ENCODE measurements at regions not wholly inside any gene's neighbourhood (a gene's known extent, or its start where the extent isn't known, plus 50 kb on each side); places are given as distances from the start of the nearest gene placed in this dataset.
"Not testable (repeated sequence)": the region's sequence is repeated elsewhere in the genome, so short reads cannot be mapped to it uniquely, and the experiment has no call there.

DNA sequence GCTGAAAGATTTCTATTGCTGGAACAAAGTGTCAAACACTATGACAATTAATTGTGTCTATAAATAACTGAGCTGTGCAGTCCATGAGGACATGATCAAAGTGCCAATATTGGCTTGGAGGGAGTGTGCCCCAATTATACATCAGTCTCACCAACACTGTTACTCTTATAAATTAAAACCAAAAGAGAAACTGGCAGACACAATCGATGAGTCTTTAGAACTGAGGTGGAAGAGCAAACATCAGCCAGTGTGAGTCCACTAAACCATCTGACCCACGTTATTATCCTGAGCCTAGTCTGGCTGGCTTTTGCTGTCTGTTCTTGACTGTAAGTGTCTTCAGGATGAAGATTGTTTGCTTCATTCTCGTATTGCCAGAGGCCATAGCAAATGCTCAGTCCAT lies 98.9 kb downstream of the OLIG3 start:
- no peak for DNase-seq

- DNase-seq = no peak
Observed at GRCh38 chr6:137391061-137391814, 103.0 kb downstream of the OLIG3 start.

GRCh38 chr6:137390334-137390733 lies 103.9 kb downstream of the OLIG3 start:
- DNase-seq = peak; percentile 8

DNA sequence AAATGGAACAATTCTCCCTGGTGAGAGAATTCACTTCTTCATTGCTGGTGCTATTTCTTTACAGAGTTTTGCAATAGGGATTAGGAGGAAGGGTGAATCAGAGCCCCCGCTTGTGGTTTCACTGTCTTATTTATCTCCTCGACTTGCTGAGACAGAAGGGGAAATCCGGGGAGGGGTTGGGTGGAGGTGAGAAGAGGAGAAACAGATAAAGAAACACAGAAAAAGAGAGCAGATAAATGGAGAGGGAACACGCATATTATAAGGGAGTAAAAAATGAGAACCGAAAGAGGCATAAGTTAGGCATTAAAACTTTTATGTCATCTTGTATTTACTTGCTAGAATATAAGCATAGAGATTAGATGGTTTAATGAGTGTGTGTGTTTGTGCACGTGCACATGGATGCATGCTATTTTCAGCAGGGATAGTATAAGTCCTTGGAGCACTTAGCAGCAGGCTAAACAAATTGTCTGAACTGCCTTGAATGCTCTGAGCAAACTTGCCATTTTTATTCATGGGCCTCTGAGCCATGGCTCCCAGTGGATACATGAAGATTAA lies 105.0 kb downstream of the OLIG3 start:
- DNase-seq = peak; percentile 92

DNA sequence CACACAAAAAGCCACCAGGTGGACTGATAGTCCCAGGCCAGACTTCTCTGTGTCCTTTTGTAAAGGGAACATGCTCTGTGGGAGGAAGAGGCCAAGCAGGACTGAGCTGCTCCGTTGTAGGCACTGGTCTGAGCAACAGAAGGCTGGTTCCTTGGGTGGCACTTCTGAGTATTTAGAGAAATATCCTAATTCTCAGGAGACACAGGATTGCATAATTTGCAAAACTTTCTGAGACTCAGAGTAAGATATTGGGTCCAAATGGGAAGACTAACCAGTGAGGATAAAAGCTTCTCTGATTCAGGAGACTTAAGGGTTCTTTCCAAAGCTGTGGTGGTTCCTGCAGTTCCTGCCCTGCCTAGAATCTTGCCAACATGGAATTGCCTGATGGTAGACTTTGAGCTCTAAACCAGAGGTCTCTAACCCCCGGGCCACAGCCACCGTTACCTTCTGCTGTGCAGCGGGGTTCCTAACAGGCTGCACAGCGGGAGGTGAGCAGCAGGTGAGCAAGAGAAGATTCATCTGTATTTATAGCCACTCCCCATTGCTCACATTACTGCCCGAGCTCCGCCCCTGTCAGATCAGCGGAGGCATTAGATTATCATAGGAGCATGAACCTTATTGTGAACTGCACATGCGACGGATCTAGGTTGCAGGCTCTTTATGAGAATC lies 107.0 kb downstream of the OLIG3 start:
- no peak for DNase-seq

- not testable (repeated sequence) for DNase-seq
Observed at GRCh38 chr6:137383287-137383686, 110.9 kb downstream of the OLIG3 start.

GRCh38 chr6:137378090-137378369 lies 116.2 kb downstream of the OLIG3 start:
- no peak for DNase-seq

DNA sequence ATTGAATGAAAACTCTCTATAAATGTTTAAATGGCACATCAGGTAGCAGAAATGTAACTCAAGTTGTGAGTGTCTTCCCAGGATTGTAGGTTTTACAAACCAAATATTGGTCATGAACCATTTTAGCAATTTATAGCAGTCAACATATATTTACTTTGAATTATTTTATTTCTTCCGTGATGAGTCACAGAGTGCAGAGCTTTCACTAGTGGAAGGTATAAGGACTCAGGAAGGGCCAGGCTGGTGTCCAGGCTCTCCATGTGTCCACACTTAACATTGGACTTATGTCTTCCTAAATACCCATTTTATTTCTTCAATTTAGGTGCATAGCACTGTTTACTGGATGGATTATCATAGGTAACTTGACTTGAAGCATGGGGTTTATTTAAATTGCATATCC lies 120.9 kb downstream of the OLIG3 start:
- no peak for DNase-seq

DNA sequence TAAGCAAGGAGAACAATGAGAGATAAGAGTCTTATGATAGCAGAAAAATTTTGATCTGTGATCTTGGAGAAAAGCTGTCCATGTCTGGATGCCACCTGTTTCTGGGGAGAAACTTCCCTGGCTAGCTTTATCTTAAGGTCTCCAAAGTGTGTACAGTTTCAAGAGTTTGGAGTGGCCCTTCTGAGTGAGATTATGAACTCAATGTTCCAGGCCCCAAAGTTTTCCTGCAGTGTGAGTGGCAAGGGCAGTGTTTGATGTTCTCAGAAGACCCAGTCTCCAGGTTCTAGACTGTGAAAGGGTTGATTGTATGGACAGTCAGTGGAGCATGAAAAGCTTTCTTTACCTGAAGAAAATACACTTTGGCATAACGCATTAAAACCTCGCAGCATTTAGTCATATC lies 121.7 kb downstream of the OLIG3 start:
- no peak for DNase-seq

DNA sequence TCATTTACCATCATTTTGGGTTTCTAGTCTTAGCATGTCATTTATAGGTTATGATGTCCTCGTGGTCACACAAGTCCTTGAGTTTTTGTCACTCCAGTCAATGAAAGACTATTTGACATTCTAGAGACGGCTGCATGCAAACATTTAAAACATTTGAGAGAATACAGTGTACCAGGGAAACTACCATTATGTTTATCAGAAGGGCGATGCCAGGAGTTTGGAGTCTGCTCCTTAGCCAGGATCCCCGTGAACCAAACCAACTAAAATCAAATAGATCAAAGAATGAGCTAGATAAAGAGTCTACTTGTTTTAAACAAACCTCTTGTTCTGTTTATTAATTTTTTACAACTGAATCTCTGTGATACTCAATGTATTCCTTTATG lies 122.6 kb downstream of the OLIG3 start:
- no peak for DNase-seq

DNA sequence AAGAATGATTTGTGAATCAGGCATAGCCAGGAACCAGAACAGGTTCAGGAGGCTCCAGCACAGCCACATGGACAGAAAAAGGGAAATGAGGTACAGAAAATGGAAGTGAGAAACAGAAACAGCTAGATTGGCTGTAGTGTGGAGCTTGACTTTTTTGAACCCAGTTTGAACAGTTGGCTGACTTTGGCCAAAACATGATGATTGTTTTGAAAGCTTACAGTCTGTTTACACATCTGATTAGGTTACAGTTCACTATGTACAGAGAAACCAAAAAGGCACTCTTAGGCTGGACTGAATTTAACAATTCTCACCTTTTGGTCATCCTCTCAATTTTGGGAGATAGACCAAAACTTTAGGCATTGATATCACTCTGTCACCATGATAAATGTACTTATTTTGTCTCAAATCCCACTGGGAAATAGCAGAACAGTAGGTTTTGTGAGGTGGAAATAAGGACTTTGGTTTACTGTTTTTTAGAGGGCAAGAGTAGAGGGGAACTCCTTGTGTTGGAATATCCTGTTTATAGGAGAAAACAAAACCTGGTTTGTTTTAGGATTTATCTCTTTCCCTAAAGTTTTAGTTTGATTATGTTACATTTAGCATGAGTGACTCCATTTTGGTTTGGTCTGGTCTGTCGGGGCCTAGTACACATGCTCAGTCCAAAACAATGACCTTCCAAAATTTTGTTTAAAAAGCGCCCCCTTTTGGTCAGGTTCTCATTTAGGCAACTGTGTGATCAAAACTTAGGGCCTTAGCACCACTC lies 123.1 kb downstream of the OLIG3 start:
- DNase-seq = no peak

- no peak for DNase-seq
Observed at GRCh38 chr6:137369136-137369535, 125.1 kb downstream of the OLIG3 start.

DNA sequence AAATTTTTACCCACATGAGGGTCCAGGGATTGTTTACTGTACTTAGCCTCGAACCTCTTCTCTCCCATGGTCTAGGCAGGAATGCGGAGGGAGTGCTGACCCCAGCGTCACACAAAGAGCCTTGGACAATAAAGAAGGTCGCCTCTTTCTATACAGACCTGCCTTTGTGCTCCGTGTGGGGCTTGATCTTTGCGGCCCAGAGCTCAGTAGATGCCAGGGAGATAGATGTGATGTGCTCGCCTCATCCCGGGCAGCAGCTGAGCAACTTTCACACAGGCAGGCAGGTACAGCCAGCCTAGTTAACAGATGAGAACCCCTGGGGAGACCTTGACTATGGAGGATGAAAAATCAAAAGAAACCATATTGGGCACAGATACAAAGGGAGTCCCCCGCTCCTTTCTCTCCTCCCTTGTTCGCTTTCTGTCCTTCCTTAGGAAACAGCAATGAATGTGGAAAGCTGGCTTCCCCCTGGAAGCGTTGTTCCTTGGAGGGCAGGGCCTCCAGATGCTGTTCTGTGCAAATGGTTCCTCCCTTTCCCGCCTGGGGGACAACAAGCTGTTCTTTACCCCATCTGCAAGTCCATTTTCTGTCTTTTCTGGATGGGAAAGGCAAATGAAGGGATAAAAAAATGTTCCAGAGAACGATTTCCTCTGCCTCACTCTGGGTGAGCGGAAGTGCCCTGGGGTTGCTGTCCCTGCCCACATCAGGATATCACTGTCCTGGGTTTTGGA lies 128.3 kb downstream of the OLIG3 start:
- DNase-seq = no peak

DNA sequence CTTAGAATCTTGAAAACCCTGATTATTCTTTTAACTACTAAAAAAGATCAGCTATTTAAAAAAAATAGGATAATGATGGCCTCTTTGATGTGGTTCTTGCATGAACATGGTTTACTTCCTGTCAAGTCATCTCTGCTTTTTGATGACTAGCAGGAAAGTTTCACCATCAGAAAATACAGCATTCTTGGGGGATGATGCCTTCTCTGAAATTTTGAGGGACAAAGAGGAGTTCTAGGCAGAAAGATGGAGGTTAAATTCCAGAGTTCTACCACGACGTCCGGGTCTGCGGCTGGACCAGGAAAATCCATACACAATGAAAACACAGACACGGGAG lies 130.4 kb downstream of the OLIG3 start:
- DNase-seq = peak; percentile 73

- DNase-seq = no peak
Observed at GRCh38 chr6:137362878-137363804, 131.1 kb downstream of the OLIG3 start.

- DNase-seq = no peak
Observed at GRCh38 chr6:137361701-137362100, 132.5 kb downstream of the OLIG3 start.

DNA sequence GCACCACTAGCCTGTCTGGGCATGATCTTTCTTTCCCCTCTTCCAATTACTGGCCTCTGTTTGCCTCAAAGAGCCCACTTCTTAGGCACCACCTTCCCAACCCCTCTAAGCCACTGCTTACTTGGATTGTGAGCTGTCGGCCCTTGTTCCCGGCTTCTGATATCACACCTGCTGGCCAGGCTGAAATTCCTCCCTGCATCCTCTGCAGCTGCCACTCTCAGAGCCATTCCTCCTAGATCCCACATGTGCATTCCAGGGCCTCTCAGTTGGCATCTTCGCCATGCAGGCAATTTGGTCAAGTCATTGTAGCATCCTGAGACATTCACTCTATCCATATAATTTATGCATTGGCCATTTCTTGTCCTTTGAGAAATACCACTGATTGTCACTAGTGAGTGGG lies 135.9 kb downstream of the OLIG3 start:
- DNase-seq = no peak

DNA sequence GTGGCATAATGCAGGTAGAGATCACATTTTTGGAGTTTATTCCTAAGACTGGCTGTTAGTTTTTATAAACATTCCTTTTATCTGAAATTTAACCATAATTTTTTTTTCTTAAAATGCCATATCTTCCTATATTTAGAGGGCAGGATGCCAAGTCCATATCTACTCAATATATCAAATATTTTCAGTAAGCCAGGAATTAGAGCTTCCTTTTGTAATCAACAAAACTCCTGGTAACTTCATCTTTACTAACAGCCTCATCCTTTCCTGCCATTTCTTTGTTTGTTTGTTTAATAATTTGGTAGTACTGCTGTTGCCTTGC lies 136.3 kb downstream of the OLIG3 start:
- no peak for DNase-seq

DNA sequence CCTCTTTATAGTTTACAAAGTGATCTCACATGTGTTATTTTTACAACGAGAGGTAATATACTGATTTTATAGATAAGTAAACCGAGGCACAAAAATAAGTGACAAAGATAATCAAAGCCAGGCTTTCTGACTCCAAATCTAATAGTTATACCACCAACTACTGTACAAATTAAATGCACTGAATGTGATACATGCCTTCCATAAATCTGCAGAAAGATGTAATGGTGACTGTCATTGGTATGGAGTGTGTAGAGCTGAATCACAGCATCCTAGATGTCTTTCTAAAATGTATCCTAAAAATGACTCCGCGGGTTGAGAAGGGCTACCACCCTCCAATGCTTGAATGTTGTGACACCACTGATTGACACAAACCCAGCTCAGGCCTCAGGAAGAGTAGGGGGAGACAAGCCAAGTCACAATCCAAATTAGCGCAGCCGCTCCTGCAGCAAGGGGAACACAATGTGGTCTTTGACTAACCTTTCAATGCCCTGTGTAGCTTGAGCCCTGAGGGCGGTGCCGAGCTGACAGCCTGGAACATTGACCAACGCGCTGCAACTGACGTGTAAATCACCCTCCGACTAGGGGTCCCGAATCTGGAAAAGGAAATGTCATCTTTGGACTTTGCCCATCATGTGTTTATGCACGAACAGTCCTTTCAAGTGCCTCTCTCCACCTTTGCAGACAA lies 136.8 kb downstream of the OLIG3 start:
- DNase-seq = no peak

DNA sequence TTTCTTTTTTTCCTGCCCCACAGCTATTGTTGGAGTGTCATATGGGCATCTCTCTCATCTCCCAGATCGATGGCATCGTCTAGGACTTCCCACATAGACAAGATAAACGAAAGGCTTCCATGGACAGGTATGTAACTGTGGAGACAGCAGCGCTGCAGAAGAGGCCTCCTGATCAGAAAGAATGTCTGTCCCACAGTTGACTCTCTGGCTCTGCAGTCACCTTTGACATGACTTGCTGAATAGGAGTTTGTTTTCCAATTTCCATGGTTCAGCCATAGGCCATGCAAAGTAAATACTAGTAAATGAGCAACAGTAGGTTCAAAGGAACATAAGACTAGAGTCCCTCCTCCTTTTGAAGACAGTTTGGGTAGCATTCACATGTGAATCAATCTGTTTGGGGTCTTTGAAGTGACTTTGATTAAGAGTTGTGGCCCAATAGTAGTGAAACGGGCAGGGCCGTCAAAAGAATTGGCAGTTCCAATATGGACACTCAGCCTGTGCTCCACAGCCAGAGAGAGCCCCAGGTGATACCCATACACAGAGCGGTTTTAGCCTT lies 134.7 kb upstream of the IFNGR1 start:
- no peak for DNase-seq

- DNase-seq = peak; percentile 22
Observed at GRCh38 chr6:137353346-137353745, 134.2 kb upstream of the IFNGR1 start.

All from CD4-positive, alpha-beta T cell treated with Interleukin-4 for 4 hours (primary cell).